Activated naive CD4-positive, alpha-beta T cell (primary cell): ENCODE measurements at regions not wholly inside any gene's neighbourhood (a gene's known extent, or its start where the extent isn't known, plus 50 kb on each side); places are given as distances from the start of the nearest gene placed in this dataset.
"Not testable (repeated sequence)": the region's sequence is repeated elsewhere in the genome, so short reads cannot be mapped to it uniquely, and the experiment has no call there.

Experiments used
- DNase-seq, 4 experiments: peaks; one replicate each; lab custom pipeline; 2025; lab: John Stamatoyannopoulos, UW

DNA sequence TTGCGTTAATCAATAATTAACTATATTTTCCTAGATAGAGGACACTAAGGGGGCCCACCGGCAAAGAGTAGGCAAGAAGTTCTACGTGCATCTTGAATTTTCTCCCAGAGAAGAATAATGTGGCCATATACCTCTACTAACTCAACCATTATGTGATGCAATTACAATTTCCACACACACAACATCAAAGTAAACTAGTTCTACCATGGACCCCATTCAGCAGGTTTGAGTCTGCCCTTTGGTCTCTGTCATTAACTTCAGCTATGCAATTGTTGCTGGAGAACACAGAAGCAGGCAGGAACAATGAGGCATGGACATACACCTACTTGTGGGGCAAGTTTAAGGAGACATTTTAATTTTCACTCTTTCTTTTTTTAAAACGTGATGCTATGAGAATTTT lies 705.9 kb downstream of the PDCD6IP start:
- DNase-seq = no peak

GRCh38 chr3:34504775-34505174 lies 706.3 kb downstream of the PDCD6IP start:
- no peak for DNase-seq

DNA sequence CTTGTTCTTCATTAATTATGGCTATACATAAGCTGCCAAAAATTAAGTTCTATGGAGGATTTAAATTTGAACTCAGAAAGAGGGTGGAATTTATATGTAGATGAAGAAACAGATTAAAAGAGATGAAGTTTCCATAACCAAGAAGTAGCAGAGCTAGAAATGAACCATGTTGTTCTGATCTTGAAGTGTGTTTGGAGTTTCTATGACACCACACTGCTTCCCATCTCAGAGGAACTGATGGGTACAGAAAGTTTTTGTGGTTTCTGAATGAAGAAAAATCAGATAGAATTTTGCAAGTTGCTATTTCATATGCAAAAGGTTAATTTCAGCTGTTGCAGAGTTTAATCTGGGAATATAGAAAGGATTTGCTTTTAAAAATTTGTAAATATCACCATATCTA lies 710.3 kb downstream of the PDCD6IP start:
- no peak for DNase-seq

DNA sequence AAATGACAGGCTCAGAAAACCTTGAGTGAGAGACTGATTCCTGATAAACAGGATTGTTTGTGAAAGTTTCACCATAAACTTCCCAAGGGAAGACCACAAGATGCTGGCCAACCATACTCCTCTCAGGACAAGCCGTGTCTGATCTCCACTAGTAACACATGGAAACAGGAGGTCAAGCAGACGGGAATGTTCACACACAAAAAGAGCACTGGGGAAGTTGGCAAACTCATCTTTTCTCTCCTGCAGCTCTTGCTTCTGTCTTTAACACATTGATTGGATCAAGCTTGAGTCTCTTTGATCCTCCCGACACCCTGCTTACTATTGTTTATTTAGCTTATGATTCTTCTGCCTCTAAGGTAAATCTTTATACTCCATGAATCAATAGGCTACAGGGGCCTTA lies 713.5 kb downstream of the PDCD6IP start:
- no peak for DNase-seq

DNA sequence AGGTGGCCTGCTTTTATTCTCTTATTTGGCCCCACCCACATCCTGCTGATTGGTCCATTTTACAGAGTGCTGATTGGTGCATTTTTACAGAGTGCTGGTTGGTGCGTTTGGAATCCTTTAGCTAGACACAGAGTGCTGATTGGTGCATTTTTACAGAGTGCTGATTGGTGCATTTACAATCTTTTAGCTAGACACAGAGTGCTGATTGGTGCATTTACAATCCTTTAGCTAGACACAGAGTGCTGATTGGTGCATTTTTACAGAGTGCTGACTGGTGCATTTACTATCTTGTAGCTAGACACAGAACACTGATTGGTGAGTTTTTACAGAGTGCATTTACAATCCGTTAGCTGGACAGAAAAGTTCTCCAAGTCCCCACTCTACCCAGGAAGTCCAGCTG lies 720.6 kb downstream of the PDCD6IP start:
- DNase-seq = not testable (repeated sequence)

- no peak for DNase-seq
These were observed 732.7 kb downstream of the PDCD6IP start for GRCh38 chr3:34531156-34531555.

GRCh38 chr3:34533451-34533850 lies 735.0 kb downstream of the PDCD6IP start:
- DNase-seq = no peak

DNA sequence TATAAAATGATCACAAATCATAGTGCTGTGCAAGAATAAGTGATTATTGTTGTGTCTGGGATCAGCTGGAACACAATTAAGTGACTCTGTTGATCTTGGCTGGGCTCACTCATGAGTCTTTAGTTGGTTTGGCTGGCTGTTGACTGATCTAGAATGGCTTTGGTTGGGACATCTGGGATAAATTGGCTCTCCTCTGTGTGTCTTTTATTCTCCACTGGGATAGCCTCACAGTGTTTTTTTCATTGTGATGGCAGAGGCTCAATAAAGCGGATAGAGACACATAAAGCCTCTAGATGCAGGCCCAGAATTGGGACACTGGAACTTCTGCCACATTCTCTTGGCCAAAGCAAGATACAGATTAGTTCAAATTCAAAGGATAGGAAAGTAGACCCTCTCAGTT lies 735.6 kb downstream of the PDCD6IP start:
- DNase-seq = no peak

DNA sequence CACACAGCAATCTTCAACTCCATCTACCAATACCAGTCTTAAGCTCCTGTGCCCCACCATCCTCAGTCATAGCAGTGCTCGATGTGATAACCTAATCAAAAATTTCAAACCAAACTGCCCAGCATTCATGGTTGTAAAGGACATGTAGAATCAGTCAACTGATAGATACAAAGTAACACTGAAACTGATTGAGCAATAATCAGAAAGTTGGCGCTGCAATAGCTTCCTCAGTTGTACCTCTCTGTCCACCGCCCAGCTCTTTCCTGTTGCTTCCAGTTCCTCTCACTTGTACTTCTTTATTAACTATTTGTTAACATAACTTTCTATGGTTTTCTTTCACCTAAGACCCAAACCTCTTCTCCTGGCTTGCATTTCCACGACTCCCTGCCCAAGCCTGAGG lies 745.7 kb downstream of the PDCD6IP start:
- no peak for DNase-seq

GRCh38 chr3:34547297-34547920 lies 749.0 kb downstream of the PDCD6IP start:
- no peak for DNase-seq

- DNase-seq = no peak
These were observed 768.8 kb downstream of the PDCD6IP start for GRCh38 chr3:34567266-34567665.

- DNase-seq = no peak
These were observed 770.3 kb downstream of the PDCD6IP start for GRCh38 chr3:34568766-34569165.

GRCh38 chr3:34569437-34569836 lies 771.0 kb downstream of the PDCD6IP start:
- DNase-seq = no peak

GRCh38 chr3:34570916-34571705 lies 772.7 kb downstream of the PDCD6IP start:
- no peak for DNase-seq

DNA sequence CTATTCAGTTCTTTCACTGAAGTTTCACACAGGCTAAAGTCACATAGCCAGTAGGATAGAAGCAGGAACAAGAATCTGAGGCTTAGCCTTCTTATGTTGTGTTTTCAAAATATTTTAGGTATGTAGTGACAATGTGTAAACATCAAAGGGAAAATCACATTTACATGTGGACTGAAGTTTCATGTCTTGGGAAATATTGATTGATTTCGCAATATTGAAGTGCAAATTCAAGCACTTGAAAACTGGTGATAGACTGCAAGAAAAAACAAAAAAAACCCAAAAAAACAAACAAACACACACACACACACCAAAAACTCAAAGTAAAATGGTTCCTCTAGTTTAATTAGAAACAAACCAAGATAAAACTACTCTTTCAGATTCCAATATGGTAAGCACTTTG lies 773.3 kb downstream of the PDCD6IP start:
- DNase-seq = no peak

- DNase-seq = no peak
These were observed 777.3 kb downstream of the PDCD6IP start for GRCh38 chr3:34575776-34576175.

DNA sequence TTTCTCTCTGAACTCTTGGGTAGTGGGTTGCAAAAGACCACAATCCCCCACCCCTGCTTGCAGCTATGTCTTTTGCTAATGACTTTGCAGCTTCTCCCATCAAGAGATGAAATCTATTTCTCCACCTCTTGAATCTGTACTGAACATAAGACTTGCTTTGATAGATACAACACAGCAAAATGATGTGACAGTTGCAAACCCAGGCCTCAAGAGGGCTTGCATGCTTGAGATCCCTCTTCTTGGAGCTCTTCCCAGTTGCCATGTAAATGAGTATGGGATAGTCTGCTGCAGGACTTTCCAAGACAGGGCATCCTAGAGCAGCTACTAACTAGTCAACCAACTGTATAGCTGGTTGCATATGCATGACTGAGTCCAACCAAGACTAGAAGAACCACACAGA lies 783.6 kb downstream of the PDCD6IP start:
- no peak for DNase-seq

GRCh38 chr3:34583451-34583850 lies 785.0 kb downstream of the PDCD6IP start:
- DNase-seq = no peak

GRCh38 chr3:34584971-34585370 lies 786.5 kb downstream of the PDCD6IP start:
- no peak for DNase-seq

DNA sequence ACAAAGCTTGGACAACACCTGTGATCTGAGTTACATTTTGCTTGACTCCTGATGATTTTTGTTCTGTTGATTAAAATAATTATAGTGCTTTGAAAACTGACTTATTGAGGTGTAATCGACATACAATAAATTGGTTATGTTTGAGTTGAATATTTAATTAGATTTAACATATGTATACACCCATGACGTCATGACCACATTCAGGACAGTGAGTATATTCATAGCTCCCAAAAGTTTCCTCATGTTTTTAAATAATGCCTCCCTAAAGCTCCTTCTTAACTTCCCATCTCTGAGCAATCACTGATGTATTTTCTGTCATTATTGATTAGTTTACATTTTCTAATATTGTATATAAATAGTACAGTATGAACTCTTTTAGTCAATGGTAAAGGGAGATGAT lies 801.2 kb downstream of the PDCD6IP start:
- DNase-seq = no peak

- no peak for DNase-seq
These were observed 821.6 kb downstream of the PDCD6IP start for GRCh38 chr3:34619990-34620389.

DNA sequence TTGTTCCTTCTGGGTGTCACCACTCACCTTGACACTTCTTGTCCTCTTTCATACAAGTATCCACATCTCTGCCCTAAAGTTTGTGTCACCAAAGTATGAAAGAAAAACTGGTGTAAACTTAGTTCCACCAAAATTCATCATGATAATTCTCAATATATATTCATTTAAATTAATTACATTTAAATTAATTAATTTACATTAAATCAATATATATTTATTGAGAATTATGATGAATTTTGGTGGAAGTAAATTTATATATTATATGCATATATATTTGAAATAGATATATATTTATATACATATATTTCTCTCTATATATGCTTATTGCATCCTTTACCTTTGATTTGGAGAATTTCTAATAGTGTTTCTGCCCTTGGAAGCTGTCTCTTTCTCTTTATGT lies 828.3 kb downstream of the PDCD6IP start:
- no peak for DNase-seq

DNA sequence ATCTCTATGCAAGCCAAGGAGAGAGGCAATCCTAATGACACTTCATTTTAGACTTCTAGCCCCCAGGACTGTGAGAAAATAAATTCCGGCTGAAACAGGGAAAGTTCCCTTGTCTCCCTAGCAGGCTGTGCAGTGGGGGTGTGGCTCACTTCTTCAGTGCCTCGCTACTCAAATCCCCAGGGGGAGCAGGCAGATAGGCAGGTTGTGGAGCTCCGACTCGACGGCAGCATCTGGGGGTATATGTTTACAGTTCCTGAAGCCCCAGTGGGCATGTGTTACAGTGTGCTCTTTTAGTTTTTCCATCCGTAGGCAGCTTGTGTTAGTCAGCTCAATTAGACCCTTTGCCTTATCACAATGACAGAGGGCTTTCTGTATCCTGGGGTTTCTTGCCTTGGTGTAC lies 836.5 kb downstream of the PDCD6IP start:
- DNase-seq = no peak

- no peak for DNase-seq
These were observed 837.0 kb downstream of the PDCD6IP start for GRCh38 chr3:34635352-34635850.
